ENCODE measurements at regions not wholly inside any gene's neighbourhood (a gene's known extent, or its start where the extent isn't known, plus 50 kb on each side); places are given as distances from the start of the nearest gene placed in this dataset.

DNA sequence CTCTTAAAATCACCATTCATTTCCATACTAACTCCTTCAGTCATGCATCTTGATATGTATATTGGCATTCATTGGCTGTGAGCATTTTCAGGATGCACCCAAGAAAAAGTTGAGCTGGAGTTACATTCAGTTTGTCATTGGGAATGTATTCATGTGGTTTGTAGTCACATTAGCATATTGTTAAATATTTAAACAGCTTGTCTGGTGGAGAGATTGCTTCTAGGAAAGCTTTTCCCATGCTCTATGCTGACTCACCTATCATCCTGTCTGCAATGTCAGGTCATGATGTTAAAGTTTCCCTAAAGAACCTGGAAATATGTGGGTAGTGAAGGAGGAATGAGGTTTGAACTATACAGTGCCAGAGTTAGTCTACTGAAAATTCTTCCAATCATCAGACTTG lies 583.6 kb downstream of the GALC start:
- TF ChIP-seq, protein P1, sequence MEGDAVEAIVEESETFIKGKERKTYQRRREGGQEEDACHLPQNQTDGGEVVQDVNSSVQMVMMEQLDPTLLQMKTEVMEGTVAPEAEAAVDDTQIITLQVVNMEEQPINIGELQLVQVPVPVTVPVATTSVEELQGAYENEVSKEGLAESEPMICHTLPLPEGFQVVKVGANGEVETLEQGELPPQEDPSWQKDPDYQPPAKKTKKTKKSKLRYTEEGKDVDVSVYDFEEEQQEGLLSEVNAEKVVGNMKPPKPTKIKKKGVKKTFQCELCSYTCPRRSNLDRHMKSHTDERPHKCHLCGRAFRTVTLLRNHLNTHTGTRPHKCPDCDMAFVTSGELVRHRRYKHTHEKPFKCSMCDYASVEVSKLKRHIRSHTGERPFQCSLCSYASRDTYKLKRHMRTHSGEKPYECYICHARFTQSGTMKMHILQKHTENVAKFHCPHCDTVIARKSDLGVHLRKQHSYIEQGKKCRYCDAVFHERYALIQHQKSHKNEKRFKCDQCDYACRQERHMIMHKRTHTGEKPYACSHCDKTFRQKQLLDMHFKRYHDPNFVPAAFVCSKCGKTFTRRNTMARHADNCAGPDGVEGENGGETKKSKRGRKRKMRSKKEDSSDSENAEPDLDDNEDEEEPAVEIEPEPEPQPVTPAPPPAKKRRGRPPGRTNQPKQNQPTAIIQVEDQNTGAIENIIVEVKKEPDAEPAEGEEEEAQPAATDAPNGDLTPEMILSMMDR (IDR thresholded peaks at IDR 0.05; ENCODE audit: low read length): no peak
- TF ChIP-seq EZH2 (optimal IDR thresholded peaks at IDR 0.05; ENCODE audit: low read depth, low read length): no peak
